Stimulated activated CD4-positive, alpha-beta T cell treated with anti-CD3 and anti-CD28 coated beads, Interleukin-2, amount 100 ng/mL, for 24 hours (primary cell): ENCODE measurements at regions not wholly inside any gene's neighbourhood (a gene's known extent, or its start where the extent isn't known, plus 50 kb on each side); places are given as distances from the start of the nearest gene placed in this dataset.
A peak's percentile ranks its signal among the peaks of the same experiment; 100 is the strongest.

Experiments used
- DNase-seq, 2 donors: peaks; one replicate each; pipeline ENCODE4 v3.0.0-alpha.2; 2020

DNA sequence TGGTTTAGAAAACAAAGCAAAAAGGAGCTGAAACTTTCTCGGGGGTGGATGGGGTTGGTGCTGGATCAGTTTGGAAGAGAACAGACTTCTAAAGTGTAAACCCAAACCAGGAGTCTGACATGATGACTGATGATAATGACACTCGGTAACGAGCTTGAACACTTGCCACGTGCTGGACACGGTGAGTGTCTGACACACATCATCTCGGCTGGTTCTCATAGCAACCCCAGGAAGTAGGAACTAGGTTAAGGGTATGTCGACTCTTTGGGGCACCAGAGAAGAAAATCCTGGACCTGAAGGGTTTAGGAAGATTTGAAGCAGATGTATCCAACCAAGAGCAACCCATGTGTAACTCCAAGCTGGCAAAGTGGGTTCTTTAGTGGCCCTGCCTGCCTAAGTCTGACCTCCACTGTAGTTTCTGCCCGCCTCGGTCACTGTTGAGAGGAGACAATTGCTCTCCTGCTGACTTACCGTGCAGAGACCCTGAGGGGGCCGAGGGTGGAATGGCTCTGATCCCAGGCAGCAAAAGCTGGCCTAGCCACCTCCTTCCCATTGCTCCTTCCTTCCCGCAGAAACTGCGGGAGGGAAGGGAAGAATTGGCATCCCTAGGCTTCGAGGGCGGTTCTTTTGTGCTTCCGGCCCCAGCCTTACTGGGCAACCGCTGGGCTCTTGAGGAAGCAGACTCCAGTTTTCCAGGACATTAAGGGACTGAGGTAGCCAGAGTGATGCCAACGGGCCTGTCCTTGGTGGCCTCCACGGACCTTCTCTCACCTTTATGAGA, 156.0 kb downstream of the TOMM20 start:
- no peak for DNase-seq

DNA sequence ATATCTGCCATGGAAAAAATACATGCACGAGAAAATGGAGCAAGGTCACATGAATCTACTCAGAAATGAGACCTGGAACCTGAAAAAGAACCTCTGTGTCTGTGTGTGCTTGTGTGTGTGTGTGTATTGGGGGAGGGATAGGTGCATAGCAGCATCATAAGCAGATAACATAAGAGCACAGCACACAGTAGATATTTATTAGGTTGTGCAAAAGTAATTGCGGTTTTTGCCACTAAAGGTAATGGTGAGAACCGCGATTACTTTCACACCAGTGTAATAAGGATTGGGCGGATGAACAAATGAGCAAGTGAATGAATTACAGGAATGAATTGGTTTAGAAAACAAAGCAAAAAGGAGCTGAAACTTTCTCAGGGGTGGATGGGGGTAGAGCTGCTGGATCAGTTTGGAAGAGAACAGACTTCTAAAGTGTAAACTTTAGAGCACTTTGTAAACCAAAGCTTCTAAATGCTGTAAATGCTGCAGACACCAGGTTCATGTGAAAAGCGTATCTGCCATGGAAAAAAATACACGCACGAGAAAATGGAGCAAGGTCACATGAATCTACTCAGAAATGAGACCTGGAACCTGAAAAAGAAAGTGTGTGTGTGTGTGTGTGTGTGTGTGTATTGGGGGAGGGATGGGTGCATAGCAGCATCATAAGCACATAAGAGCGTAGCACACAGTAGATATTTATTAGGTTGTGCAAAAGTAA, 156.9 kb downstream of the TOMM20 start:
- DNase-seq, result no peak

GRCh38 chr1:234970731-234971476, 157.7 kb downstream of the TOMM20 start:
- peak in 1 of 2 donors; percentile 30 for DNase-seq

DNA sequence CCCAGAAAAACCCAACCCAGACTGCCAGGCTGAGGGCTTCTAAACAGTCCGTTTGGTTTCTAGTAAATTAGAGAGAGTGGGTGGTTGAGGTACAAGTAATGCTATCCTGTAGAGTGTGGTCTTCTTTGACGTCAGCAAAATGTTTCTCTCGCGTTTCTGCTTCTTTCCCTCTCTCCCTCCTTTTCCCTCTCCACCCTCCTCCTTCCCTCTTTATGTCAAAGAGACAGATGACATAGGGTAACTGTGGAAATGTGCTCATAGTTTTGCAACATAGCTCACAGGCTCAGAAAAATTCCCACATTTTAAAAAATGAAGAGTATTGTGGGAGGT, 158.3 kb downstream of the TOMM20 start:
- no peak for DNase-seq

- no peak for DNase-seq
Observed at GRCh38 chr1:234969581-234970400, 158.8 kb downstream of the TOMM20 start.

- DNase-seq, result no peak
Observed at GRCh38 chr1:234969011-234969441, 159.6 kb downstream of the TOMM20 start.

DNA sequence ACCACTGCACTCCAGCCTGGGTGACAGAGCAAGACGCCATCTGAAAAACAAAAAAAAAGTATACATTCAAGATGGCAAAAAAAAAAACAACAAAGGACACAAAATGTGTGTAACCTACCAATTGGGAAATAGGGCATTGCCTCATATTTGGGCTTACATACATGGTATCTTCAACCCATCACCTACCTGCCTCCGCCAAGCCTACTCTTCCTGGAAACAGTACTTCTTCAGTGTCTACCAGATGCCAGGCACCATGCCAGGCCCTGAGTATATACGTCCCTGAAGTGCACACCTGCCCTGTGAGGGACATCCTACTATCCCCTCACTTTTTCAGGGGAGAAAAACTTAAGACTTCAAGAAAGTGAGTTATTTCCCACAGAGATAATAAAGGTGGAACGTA, 160.2 kb downstream of the TOMM20 start:
- DNase-seq, result no peak

- no peak for DNase-seq
Observed at GRCh38 chr1:234967121-234967520, 161.5 kb downstream of the TOMM20 start.

DNA sequence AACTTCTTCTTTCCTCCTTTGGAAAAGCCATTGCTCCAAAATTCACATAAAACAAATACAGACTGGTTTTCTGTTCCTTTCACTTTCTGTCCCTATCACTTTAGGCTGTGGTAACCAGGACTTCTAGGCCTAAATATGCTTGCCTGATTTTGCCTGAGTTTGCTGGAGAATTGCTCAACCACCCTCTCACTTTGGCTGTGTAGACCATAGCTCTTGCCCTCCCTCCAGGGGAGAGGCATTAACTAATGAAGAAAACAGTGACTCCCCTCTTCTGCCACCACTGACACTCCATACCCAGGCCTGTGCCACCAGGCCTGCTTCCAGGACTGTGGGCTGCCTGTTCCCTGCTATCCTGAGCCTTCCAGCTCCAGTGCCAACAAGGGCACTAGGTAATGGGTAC, 163.5 kb downstream of the TOMM20 start:
- no peak for DNase-seq

DNA sequence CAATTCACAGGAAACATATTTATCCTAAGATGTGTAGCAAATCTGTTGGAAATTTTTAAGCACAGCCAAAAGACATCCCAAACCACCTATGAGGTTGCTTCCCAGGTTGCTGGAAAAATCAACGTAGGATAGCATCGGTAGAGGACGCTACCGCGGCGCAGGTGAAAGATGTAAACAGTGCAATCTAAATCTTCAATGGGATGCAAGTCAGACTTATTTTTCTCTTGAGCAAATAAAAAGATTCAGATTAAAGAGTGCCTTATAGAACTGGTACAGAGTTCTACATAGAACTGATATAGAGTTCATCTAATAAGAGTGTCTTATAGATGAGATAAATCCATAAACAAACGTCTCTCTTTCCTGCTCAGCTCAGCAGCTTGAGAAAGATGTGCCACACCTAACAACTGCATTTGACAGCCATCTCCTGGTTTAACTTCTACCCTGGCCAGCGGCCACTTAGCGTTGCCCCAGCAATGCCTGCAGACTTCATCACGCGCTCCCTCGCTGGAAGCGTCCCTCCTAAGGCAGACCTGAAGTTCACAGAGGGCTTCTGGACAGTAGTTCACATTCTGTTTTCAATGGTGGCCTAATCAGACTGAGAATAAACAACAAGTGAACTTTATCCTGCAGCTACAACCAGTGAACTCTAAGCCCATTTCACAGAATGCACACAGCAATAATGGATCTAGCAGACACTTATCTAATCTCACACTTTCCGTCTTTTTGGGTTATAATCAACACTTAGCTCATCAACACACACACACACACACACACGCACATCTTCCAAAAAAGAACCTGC, 164.5 kb downstream of the TOMM20 start:
- no peak for DNase-seq

DNA sequence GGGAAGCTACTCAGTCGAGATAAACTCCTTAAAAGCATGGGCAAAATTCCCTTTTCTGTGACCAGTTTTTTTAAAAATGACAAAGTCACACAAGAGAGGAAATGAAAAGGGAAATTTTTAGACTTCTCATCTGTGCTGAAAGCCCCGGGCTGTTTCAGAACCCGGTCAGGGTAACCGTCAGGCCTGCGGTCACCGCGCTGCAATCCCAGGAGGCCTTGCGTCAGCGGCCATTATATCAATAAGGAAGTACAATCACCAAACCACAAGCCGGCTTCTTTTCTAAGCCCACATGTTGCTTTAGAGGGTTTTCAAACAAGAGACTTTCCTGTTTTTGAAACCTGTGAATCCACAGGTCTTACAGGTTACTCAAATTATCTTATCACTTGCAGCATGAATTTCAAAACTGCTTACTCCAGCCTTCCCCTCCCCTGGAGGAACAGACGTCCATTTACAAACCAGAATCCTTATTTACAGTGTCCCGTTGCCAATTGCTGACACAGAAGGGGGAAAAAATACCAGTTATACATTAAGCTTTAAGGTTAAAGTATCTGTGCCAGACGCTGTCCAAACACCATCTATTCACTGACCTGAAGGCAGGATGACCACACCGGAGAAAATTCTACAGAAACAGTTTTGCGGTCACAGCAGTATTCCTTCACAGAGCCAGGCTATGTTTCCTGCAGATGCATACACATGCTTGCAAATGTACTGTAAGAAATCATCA, 165.3 kb downstream of the TOMM20 start:
- DNase-seq, result peak; percentile 88 to 90

DNA sequence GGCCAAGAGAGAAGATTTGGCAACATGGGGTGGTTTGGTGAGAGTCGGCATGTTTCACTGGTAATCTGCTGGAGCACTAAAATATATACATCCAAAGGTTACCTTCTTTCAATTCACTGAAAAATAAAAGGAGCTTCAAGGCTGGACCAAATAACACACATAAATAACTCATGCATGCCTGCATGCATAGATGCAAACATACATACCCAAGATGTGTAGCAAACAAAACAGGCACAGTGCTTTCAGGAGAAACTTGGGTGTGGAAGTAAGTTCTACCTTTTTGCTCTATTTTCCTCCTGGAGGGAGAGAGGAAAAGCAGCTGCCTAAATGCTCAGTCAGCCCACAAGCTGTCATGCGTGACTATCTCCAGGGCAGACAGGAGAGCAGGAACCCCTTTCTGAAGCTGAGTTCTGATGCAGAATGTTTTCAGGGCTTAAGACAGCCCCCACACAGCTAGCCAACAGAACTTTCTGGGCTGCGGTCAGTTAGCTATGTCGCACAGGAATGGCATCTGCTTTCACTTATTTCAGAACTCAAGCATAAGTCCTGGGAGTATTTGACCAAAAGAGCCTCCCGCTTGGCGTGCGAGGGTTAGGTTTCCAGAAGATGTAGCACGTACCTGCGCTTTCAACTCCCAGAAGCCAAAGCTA, 166.2 kb downstream of the TOMM20 start:
- no peak for DNase-seq

DNA sequence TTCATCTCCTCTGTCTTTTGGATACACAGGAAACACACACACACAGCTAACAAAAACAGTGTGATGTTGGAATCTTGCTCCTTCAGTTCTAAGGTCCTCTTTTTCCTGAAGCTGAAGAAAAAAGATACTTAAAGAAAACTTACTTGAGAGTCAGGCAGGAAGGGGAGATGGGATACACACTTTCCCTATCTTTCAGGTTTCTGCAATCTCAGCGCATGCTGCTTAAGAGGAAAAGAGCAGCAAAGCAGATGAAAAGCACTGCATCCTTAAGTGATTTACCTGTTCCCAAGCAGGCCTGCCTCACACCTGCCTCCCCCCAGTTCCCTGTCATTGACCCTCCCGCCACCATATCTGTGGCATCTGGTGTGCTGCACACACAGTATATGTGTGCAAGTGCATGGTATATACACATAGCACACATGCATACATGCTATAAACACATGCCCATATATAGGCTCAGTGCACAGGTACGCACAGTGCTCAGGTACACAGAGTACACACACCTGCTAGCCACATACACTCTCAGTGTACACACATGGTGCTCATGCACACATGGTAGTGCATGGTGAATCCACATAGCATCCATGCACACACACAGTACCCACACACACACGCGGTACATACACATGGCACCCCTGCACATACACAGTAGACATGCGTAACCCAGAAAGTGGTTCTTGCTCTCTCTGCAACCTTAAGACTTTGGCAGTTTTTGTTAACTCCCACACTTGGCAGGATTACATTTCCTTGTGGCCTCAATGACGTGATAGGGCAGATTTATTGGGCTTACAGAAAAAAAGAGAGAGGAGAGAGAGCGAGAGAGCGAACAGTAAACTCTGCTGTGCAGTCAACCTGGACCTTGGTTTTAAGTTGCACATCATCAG, 166.9 kb downstream of the TOMM20 start:
- DNase-seq, result no peak

- no peak for DNase-seq
Observed at GRCh38 chr1:234960722-234961455, 167.7 kb downstream of the TOMM20 start.

DNA sequence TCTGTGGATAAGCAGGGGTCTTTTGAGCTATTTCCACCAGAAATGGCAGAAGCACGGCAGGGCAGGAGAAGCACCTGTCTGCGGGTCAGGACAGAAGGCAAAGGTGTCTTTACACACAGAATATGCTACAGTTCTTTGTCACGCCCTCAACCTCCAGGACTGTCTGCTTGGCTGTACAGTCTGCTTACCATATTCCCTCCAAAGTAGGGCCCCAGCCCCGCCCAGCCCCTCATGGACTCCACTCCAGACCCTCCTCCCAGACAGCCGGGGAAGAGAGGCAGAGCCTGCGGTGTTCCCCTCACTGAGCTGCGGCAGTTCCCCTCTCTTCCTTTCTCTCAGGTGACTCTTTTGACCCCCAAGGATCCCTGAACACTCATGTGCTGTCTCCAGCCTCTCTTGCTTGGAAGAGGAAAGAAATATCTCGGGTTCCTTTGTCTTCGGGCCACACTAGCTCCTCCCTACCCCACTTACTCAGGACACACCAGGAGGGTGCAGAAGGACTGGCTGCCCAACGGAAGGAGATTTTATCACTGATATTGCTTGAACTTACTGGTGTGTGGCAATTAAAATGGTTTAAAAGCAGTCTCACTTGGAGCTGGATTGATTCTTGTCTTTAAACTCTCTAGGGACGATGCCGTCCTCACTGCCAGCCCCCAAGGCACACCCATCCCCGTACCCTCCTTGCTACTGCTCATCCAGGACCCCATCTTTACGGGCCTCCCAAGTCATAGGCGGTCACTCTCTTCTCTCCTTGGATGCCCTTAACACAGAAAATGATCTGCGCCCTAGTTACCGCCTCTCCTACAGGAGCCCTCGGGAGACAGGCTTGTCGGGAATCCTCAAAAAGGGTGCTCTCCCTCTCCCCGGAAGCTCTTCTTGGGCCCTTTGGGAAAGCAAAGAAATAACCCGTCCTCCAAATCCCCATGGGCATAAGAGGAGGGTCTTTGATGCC, 169.7 kb downstream of the TOMM20 start:
- DNase-seq, result no peak

DNA sequence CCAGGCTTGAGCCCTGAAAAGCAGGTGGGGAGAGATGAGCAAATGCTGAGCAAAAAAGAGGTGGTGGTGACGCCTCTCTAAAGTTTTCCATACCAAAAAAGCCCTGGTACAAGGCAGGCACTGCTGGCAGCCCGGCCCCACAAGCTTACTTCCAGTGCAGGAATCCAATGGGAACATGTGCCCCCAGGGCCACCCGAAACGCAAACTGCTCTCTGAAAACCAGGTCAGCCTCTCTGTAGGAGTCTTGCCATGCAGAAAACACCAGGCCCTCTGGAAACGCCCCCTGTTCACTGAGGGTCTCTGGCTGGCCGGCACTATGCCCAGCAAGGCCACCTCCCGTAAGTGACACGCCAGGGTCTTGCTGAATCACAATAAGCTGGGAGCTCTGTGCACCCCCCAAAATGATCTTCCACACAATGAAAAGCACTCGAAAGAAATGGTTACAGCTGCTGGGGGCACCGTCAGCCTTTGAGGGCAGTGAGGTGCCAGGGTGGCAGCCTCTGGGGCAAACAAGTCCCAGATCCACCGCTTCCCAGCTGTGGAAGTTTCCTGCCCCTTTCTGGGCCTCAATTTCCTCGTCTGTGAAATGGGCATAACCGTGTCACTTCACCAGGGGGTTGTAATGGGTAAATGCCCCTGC, 170.5 kb downstream of the TOMM20 start:
- no peak for DNase-seq

GRCh38 chr1:234957330-234958065, 171.1 kb downstream of the TOMM20 start:
- DNase-seq, result no peak
